Daoy (cell line): ENCODE measurements at regions not wholly inside any gene's neighbourhood (a gene's known extent, or its start where the extent isn't known, plus 50 kb on each side); places are given as distances from the start of the nearest gene placed in this dataset.
"Not testable (repeated sequence)": the region's sequence is repeated elsewhere in the genome, so short reads cannot be mapped to it uniquely, and the experiment has no call there.

ENCODE experiments used
- DNase-seq: peaks from one replicate; pipeline ENCODE4 v3.0.0-alpha.2; 2015; ENCODE audit warnings: low read depth

GRCh38 chr1:55825461-55825860 is 610.3 kb upstream of the USP24 start:
- DNase-seq: no peak

- no peak for DNase-seq
These were observed 609.1 kb upstream of the USP24 start for GRCh38 chr1:55824251-55824640.

DNA sequence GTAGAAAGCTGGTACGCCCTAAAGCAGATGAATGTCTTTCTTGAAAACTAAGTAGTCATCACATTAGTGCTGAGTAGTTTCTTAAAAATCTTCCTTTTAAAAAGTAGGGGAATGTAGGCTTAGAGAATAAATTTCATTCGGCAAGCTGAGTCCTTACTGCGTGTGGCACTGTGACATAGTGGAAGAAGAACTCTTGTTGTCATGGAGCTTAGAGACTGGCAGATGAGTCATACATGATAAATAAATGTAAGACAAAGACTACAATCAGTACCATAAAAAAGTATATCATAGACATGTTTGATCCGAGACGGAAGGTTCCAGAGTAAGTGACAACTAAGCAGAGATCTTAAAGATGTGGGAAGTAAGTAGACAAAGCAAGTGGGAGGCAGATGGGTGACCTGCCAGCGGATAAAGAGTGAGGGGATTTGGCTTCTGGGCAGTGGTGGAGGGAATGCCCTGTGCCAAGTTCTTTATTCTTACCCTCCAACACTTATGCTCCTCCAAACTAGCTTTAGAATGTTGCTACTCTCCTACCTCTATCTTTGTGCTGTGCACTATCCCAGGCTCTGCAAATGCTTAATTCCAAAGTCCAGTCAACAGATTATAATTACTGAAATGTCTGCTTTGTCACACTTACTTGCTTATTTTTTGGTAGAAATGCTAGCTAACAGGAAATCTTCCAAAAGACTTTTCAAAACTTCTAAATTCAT is 608.5 kb upstream of the USP24 start:
- no peak for DNase-seq

GRCh38 chr1:55822891-55823290 is 607.7 kb upstream of the USP24 start:
- DNase-seq: no peak

GRCh38 chr1:55821234-55821633 is 606.1 kb upstream of the USP24 start:
- DNase-seq: no peak

- no peak for DNase-seq
These were observed 605.3 kb upstream of the USP24 start for GRCh38 chr1:55820501-55820900.

DNA sequence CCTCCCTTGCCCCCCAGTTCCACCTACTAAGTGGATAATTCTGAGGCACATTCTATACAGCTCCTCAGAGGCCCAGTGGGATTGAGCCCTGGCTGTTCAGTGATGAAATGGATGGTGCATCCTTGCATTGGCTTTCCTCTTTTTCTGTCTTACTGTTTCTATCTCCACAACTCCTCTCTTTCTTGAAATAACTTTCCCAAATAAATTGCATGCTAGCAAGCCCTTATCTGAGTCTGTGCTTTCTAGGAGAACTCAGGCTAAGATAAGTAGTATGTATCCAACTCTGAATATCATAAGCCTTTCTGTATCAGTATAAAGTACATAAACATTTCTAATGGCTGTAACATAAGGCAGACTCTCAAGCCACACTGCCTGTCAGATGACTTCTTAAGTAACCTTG is 603.8 kb upstream of the USP24 start:
- no peak for DNase-seq

DNA sequence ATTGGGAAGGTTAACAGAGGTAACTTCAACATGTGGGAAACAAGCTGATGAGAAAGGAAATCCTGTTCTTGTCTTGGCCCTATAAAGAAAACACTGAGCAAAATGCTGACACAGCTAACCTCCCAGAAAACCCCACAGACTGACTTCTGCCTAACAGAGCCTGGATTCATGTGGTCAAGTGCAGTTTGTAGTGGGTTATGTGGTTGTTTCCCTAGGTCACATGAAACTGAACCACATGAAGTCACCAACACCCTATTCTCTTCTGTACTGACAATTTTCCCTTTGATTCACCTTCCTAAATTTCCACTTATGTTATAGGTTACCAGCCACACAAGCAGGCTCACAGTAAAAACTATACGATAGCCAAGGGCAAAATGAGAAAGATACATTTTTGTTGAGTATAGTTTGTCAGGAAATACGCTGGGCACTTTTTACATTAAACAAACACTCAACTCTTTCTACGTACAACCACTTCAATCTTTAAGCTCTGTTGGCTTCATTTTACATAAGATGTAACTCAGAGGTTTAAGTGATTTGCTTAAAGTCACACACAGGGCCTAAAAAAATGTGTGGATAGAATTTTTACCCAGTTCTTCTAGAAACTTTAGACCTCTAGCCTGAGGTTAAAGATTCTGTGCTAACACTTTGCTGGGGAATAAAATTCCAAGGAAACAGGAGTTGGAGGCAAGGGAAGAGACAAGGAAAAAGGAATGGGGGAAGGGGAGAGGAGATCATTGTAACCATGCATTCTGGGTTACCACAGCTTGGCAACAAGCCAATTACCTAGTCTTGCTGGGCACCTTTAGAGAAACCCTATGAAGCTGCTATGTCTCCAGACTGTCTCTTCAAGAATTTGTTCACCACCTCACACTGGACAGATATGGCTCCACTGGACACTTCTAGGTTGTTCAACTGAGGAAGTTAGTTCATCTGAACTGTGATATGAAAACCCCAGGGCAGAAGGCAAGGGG is 601.6 kb upstream of the USP24 start:
- DNase-seq: no peak

DNA sequence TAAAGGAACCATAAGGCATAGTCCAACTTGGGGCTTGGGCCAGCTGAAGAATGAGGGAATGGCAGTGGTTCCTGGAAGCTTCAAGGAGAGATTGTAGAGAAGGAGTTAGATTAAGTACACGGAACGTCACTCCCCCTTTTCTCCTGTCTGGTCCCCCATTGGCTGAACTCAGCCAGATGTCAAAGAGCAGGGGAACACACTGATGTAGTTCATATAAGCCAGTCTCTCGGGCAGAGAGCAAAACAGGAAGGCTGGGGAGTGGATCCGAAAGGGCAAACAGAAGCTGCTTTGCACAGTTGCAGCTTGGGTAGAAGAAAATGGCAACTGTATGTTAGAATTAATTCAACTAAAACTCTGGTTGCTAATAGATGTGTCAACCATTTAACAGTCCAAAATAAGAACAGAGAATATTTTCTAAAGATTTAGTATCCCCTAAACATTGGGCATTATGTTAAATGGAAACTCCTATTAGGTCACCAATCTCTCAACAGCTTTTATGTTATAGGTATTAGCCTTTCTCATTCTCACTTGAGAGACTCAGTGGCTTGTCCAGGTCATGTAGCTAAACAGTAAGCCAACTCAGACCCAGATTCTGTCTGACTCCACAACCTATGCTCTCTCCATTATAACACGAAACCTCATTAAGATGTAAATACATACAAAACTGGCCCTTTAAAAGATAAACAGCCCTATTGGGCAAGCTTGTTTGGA is 600.7 kb upstream of the USP24 start:
- DNase-seq: no peak

DNA sequence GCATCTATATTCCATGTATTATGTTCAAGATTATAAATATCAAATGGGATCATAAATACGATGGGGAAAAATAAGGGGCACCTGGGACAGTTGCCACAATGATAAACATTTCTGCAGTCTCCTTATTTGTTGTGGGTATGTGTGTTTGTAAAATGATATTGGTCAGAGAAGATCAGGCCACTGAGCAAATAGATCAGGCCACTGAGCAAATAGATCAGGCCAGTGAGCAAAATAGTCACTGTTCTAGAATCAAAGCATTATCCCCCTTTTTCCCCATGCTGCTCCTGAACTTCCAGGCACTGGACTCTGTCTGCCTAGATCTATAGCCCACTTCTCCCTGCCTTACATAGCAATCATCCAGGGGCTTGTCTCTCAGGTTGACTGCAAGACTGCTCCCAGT is 599.8 kb upstream of the USP24 start:
- DNase-seq: no peak

DNA sequence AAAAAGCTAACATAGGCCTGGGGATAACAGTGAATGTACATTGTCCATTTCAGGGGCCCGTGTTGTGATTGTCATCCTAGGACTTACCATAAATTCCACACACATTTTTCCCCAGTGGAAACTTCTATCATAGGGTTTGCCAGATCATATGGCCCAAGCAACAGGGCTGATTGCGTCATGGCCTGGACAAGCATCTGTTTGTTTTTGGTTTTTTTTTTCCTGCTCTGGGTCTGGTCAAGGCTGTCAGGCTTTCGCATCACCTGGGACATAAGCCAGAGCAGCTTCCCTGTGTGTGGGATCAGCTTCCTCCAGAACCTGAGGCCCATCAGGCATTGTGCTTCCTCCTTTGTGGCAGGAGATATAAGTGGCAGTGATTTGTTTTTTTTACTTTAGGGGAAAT is 598.5 kb upstream of the USP24 start:
- no peak for DNase-seq

DNA sequence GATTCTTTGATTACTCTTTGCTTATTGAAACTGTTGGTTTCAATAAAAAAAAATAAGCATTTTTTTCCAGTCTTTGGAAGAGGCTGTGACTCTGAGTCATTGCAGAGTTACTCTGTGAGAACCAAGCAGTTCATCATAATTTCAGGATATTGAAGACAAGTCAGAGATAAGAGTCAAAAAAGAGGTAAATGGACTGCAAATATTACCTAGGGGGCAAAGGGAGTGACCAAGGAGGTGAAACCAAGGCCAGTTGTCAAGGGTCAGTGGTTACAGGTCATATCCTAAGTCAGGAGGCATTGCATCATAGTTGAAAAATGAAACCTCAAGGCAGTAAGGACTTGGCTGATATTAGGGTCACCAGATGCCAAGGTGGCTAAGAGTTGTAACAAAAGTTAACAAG is 597.1 kb upstream of the USP24 start:
- DNase-seq: no peak

DNA sequence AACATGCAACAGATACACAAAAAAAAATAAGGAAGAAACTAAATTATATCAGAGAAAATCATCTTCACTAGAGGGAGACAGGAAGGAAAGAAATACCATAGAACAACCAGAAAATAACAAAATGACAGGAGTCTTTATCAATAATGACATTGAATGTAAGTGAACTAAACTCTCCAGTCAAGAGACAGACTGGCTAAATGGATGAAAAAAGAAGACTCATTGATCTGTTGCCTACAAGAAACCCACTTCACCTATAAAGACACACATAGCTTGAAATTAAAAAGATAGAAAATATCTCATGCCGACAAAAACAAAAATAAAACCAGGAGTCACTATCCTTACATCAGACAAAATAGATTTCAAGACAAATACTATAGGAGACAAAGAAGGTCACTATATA is 593.1 kb upstream of the USP24 start:
- DNase-seq: no peak

DNA sequence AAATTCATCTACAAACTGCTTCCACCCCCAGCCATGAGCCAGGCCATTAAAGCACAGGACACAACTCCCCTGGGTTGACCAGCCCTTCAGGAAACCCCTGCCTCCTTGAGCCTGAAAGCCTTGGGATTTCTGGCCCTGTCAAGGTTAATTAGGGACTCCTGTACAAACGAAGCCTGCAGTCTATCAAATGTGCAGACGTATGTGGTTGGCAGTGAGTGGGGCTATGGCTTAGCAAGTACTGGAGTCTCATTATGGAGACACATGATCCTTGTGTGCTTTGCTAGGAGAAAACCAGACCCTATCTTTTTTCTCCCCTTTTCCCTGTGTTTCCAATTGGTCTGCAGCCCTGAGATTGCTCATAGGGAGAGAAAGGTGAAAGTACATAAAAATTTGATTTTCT is 588.3 kb upstream of the USP24 start:
- DNase-seq: no peak

DNA sequence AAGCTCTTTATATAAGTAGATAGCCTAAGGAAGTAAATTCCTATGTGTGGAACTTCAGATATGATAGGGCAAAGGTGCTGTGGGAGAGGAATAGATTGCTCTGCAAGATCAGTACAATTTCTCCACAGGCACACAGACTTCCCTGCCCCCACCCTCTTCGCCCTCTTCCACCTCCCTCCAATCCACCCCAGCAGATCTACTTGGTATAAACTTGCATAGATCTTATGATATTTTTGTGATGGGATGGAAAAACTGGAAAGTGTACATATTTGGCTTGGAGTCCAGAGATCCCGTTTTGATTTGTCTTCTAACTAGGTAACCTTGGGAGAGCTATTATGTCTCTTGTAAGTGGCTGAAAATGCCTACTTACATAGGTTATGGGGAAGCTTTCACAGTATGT is 586.3 kb upstream of the USP24 start:
- DNase-seq: no peak

DNA sequence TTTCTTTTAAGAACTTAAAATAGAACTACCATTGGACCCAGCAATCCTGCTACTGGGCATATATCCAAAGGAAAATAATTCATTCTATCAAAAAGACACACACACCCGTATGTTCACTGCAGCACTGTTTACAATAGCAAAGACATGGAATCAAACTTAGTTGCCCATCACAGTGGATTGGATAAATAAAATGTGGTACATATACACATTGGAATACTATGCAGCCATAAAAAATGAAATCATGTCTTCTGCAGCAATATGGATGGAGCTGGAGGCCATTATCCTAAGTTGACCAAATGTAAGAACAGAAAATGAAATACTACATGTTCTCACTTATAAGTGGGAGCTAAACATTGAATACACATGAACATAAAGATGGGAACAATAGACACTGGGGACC is 585.3 kb upstream of the USP24 start:
- no peak for DNase-seq

DNA sequence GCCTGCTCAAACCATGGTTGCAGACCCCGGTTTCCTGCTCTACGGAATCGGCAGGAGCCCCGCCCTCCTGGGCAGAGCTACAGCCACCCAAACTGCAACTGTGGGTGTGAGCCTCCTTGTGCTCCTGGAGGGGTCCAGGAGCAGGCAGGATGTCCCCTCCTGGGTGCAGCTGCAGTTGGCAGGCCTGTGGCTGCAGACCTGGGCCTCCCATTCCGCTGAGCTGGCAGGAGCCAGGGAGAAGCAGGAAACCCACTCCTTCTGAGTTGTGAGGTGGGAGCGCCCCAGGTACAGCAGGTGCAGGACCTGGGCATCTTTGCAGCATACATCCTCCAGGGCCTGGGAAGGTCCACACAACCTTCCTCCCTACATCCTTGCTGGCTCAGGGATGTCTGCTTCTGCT is 578.7 kb upstream of the USP24 start:
- no peak for DNase-seq

- no peak for DNase-seq
These were observed 577.7 kb upstream of the USP24 start for GRCh38 chr1:55792870-55793269.

DNA sequence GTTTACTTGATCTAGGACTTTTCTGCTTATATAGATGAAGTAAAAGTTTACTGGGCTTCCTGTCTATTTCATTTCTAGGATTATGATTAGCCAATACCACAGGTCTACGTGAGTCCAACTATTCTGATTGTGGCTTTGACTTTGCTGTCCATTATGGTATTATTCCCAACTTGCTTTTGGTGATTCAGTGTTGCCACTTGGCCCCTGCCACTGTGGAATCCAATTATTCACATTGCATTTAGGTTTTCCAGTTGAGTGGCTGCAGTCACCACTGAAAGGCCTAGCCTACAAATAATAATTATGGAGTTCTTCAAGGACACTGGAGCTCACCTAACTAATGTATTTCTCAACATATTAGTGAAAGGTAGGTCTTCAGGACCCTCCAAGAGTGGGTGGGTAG is 574.3 kb upstream of the USP24 start:
- no peak for DNase-seq

DNA sequence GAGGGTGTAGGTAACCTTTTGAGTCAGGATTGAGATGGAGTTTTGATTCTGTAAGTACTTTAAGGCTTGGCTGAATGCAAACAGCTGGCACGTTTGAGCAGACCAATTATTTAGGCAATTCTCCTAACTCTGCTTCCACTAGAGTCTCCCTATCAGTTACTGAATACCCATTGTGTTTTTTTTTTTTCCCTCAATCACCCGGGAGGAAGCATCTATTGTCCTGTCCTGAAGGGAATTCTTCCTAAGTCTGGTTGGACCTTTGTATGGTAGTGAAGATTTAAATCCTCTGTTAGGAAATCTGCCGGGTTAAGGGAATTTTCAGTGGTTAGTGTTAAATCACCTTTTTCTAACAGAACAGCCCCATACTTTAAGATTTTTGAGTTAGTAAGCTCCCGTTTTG is 571.2 kb upstream of the USP24 start:
- no peak for DNase-seq

- DNase-seq: not testable (repeated sequence)
These were observed 569.8 kb upstream of the USP24 start for GRCh38 chr1:55784941-55785450.

DNA sequence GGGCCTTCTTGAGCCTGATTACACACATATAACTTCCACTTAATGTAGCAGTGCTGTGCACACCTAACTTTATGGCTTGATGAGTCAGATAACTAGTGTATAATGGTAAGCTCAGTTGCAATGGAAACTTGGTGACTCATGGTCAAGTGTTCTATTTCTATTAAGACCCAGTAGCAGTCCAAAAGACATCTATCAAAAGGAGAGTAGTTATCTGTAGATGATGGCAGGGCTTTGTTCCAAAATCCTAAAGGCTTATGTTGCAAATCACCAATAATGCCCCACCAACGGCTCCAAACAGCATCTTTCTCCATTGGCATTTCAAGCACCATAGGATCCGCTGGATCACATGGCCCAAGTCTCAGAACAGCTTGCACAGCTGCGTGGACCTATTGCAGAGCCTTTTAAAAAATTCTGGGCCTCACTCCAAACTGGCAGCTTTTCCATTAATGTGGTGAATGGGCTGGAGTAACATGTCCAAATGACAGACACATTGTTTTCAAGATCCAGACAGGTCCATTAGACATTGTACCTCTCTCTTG is 566.8 kb upstream of the USP24 start:
- DNase-seq: peak; percentile 56
